ENCODE measurements at regions not wholly inside any gene's neighbourhood (a gene's known extent, or its start where the extent isn't known, plus 50 kb on each side); places are given as distances from the start of the nearest gene placed in this dataset.

DNA sequence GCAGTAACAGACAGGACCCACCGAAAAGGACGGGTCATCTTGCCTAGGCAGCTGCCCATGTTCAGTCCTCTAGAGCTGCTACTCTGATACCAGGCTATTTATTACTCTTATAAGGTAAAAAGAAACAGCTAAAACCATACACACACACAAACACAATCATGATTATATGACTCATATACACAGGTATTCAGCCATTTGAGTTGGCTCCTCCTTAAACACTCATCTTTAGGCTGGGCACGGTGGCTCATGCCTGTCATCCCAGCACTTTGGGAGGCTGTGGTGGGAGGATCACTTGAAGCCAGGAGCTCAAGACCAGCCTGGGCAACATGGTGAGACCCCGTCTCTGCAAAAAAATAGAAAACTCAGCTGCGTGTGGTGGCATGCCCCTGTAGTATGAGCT, 76.6 kb downstream of the F11 start:
- H3K4me3 ChIP-seq (replicated peaks in 1 of 2; ENCODE audit: low read depth in 2 of 2, low read length in 2 of 2), result no peak overlapping the region
- TF ChIP-seq, protein P1, sequence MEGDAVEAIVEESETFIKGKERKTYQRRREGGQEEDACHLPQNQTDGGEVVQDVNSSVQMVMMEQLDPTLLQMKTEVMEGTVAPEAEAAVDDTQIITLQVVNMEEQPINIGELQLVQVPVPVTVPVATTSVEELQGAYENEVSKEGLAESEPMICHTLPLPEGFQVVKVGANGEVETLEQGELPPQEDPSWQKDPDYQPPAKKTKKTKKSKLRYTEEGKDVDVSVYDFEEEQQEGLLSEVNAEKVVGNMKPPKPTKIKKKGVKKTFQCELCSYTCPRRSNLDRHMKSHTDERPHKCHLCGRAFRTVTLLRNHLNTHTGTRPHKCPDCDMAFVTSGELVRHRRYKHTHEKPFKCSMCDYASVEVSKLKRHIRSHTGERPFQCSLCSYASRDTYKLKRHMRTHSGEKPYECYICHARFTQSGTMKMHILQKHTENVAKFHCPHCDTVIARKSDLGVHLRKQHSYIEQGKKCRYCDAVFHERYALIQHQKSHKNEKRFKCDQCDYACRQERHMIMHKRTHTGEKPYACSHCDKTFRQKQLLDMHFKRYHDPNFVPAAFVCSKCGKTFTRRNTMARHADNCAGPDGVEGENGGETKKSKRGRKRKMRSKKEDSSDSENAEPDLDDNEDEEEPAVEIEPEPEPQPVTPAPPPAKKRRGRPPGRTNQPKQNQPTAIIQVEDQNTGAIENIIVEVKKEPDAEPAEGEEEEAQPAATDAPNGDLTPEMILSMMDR (IDR thresholded peaks at IDR 0.05; ENCODE audit: low read depth, low read length), result no peak
- DNase-seq (ENCODE audit: low read depth in 2 of 2), result peak in 1 of 2 donors; percentile 4

DNA sequence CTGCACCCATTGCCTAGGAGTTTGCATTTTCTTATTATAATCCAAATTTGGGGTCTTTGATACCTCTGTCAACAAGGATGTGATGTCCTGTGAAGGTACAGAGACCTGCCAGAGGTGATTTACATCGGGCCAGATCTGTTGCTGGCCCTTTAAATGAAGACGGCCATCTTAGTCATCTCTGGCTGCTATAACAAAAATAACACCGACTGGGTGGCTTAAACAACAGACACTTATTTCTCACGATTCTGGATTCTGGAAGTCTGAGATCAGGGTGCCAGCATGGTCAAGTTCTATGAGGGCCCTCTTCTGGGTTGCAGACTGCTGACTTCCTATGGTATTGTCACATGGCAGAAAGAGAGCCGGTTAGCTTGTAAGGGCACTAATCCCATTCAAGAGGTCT, 75.7 kb downstream of the F11 start:
- DNase-seq (ENCODE audit: low read depth in 2 of 2), result no peak
- no peak overlapping the region for H3K4me3 ChIP-seq (replicated peaks in 1 of 2; ENCODE audit: low read depth in 2 of 2, low read length in 2 of 2)
- TF ChIP-seq, protein P1 (IDR thresholded peaks at IDR 0.05; ENCODE audit: low read depth, low read length), result no peak
